ENCODE measurements at regions not wholly inside any gene's neighbourhood (a gene's known extent, or its start where the extent isn't known, plus 50 kb on each side); places are given as distances from the start of the nearest gene placed in this dataset.
"Not testable (repeated sequence)": the region's sequence is repeated elsewhere in the genome, so short reads cannot be mapped to it uniquely, and the experiment has no call there.

DNA sequence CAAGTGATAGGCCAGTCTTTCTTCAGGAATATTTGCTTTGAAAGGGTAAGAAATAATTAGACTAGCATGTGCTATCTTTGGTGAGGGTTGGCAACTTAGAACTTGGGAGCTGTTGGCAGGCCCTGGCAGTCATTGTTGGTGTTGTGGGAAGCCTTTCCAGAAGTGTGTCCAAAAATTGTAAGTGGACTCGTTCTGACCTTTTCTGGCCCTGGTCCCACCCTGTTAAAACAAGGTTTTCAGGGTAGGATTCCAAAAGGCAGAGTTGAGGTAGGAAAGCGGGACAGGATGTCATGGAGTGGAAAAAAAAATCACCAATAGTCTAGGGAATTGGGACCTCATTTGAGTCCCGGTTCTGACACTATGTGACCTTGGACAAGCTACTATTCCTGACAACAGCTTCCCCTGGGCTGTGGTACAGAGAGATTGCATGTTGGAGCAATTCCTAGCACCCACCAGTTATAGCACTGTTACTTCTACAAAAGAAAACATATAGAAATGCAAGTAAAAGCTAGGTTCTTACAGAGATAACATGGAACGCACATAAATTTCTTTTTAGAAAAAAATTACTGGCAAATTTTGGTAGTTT lies 299.3 kb upstream of the DDI1 start:
- Histone ChIP-seq H2AFZ (ENCODE audit: insufficient read depth, low read depth, low read length, poor library complexity, severe bottlenecking) (no peak overlapping the region), H3K4me2 (replicated peaks; ENCODE audit: extremely low read depth, low read length, poor library complexity, severe bottlenecking) (no peak overlapping the region), H4K20me1 (ENCODE audit: insufficient read depth, low read length) (no peaks in the 10 kb centered on the region), H3K4me1 (ENCODE audit: control insufficient read depth in 1 of 2, insufficient read depth in 2 of 2, low read length in 2 of 2) (no peaks in the 10 kb centered on the region), H3K4me3 (replicated peaks in 1 of 3; ENCODE audit: low read depth in 2 of 3, low read length in 3 of 3) (no peak overlapping the region), H3K27ac (ENCODE audit: low read depth in 1 of 2, low read length in 2 of 2) (no peak overlapping the region), H3K79me2 (ENCODE audit: insufficient read depth, low read length) (no peaks in the 10 kb centered on the region), H3K9me3 (replicated peaks in 1 of 2; ENCODE audit: control insufficient read depth in 1 of 2, insufficient read depth in 1 of 2, low read length in 2 of 2) (no peaks in the 10 kb centered on the region), H3K36me3 (replicated peaks in 1 of 2; ENCODE audit: control insufficient read depth in 1 of 2, insufficient read depth in 2 of 2, low read length in 2 of 2) (no peaks in the 10 kb centered on the region), H3K27me3 (ENCODE audit: control insufficient read depth in 2 of 2, insufficient read depth in 2 of 2, low read length in 2 of 2) (no peaks in the 10 kb centered on the region), H3K9ac (ENCODE audit: insufficient read depth, low read length, poor library complexity, severe bottlenecking) (no peak overlapping the region)
- peaks cover 0 to 2% (median 2%) of the 10 kb centered on the region in 3 donors for H3K27me3 Mint-ChIP-seq (ENCODE audit: low read depth in 3 of 3)
- no peak for DNase-seq
- no peaks in the 10 kb centered on the region for H3K36me3 Mint-ChIP-seq
- no peak overlapping the region for H3K4me3 Mint-ChIP-seq
- peaks cover 8% of the 10 kb centered on the region for H3K4me1 Mint-ChIP-seq
- H3K27ac Mint-ChIP-seq = no peak overlapping the region
- WGBS (ENCODE audit: insufficient coverage) = 100% methylated on average over 1 of the region's 4 CpGs
- TF ChIP-seq, protein P1, sequence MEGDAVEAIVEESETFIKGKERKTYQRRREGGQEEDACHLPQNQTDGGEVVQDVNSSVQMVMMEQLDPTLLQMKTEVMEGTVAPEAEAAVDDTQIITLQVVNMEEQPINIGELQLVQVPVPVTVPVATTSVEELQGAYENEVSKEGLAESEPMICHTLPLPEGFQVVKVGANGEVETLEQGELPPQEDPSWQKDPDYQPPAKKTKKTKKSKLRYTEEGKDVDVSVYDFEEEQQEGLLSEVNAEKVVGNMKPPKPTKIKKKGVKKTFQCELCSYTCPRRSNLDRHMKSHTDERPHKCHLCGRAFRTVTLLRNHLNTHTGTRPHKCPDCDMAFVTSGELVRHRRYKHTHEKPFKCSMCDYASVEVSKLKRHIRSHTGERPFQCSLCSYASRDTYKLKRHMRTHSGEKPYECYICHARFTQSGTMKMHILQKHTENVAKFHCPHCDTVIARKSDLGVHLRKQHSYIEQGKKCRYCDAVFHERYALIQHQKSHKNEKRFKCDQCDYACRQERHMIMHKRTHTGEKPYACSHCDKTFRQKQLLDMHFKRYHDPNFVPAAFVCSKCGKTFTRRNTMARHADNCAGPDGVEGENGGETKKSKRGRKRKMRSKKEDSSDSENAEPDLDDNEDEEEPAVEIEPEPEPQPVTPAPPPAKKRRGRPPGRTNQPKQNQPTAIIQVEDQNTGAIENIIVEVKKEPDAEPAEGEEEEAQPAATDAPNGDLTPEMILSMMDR (IDR thresholded peaks at IDR 0.05) = no peak
- peaks cover 0 to 6% (median 2%) of the 10 kb centered on the region in 7 donors for H3K9me3 Mint-ChIP-seq
- intact Hi-C loops (cut with micrococcal nuclease) = no loop called here

DNA sequence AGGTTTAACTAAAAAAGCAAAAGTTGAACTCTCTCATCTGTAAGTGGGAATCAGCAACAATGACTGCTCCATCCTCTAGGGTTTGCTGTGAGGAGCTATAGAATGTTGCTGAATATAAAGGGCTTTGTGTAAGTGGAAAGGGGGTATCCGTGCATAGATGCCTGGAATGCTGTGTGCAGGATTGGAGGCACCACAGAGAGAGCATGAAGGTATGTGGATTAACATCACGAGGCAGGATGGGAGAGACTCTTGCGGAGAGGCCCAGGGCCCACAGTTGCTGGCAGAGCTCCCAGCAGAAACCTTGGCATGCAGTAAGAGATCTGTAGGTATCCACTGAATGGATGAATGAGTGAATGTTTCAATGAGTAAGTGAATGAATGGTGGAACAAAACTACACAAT lies 298.7 kb upstream of the DDI1 start:
- Mint-ChIP-seq H3K4me3 (no peak overlapping the region), H3K27me3 (ENCODE audit: low read depth in 3 of 3) (peaks cover 0 to 2% (median 2%) of the 10 kb centered on the region in 3 donors), H3K36me3 (no peaks in the 10 kb centered on the region), H3K27ac (no peak overlapping the region), H3K9me3 (peaks cover 0 to 6% (median 2%) of the 10 kb centered on the region in 7 donors), H3K4me1 (peaks cover 8% of the 10 kb centered on the region)
- Histone ChIP-seq H2AFZ (ENCODE audit: insufficient read depth, low read depth, low read length, poor library complexity, severe bottlenecking) (no peak overlapping the region), H3K4me1 (ENCODE audit: control insufficient read depth in 1 of 2, insufficient read depth in 2 of 2, low read length in 2 of 2) (no peaks in the 10 kb centered on the region), H3K79me2 (ENCODE audit: insufficient read depth, low read length) (no peaks in the 10 kb centered on the region), H4K20me1 (ENCODE audit: insufficient read depth, low read length) (no peaks in the 10 kb centered on the region), H3K27ac (ENCODE audit: low read depth in 1 of 2, low read length in 2 of 2) (no peak overlapping the region), H3K4me3 (replicated peaks in 1 of 3; ENCODE audit: low read depth in 2 of 3, low read length in 3 of 3) (no peak overlapping the region), H3K9ac (ENCODE audit: insufficient read depth, low read length, poor library complexity, severe bottlenecking) (no peak overlapping the region), H3K36me3 (replicated peaks in 1 of 2; ENCODE audit: control insufficient read depth in 1 of 2, insufficient read depth in 2 of 2, low read length in 2 of 2) (no peaks in the 10 kb centered on the region), H3K9me3 (replicated peaks in 1 of 2; ENCODE audit: control insufficient read depth in 1 of 2, insufficient read depth in 1 of 2, low read length in 2 of 2) (no peaks in the 10 kb centered on the region), H3K27me3 (ENCODE audit: control insufficient read depth in 2 of 2, insufficient read depth in 2 of 2, low read length in 2 of 2) (no peaks in the 10 kb centered on the region), H3K4me2 (replicated peaks; ENCODE audit: extremely low read depth, low read length, poor library complexity, severe bottlenecking) (no peak overlapping the region)
- intact Hi-C loops (cut with micrococcal nuclease) = no loop called here
- TF ChIP-seq, protein P1 (IDR thresholded peaks at IDR 0.05) = no peak
- DNase-seq = no peak
- 57% methylated on average over 3 of the region's 3 CpGs for WGBS (ENCODE audit: insufficient coverage)

DNA sequence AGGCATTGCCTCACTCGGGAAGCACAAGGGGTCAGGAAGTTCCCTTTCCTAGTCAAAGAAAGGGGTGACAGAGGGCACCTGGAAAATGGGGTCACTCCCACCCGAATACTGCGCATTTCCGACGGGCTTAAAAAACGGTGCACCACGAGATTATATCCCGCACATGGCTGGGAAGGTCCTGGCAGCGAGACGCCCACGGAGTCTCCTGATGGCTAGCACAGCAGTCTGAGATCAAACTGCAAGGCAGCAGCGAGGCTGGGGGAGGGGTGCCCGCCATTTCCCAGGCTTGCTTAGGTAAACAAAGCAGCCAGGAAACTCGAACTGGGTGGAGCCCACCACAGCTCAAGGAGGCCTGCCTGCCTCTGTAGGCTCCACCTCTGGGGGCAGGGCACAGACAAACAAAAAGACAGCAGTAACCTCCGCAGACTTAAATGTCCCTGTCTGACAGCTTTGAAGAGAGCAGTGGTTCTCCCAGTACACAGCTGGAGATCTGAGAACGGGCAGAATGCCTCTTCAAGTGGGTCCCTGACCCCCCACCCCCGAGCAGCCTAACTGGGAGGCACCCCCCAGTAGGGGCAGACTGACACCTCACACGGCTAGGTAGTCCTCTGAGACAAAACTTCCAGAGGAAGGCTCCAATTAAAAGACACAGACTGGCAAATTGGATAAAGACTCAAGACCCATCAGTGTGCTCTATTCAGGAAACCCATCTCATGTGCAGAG lies 297.2 kb upstream of the DDI1 start:
- H3K9me3 ChIP-seq (replicated peaks in 1 of 2; ENCODE audit: control insufficient read depth in 1 of 2, insufficient read depth in 1 of 2, low read length in 2 of 2); H3K27ac Mint-ChIP-seq; H3K79me2 ChIP-seq (ENCODE audit: insufficient read depth, low read length); DNase-seq; H3K4me1 Mint-ChIP-seq; H3K27ac ChIP-seq (ENCODE audit: low read depth in 1 of 2, low read length in 2 of 2); H3K27me3 ChIP-seq (ENCODE audit: control insufficient read depth in 2 of 2, insufficient read depth in 2 of 2, low read length in 2 of 2); H3K36me3 ChIP-seq (replicated peaks in 1 of 2; ENCODE audit: control insufficient read depth in 1 of 2, insufficient read depth in 2 of 2, low read length in 2 of 2); H4K20me1 ChIP-seq (ENCODE audit: insufficient read depth, low read length); H3K4me3 ChIP-seq (replicated peaks in 1 of 3; ENCODE audit: low read depth in 2 of 3, low read length in 3 of 3); H3K4me2 ChIP-seq (replicated peaks; ENCODE audit: extremely low read depth, low read length, poor library complexity, severe bottlenecking); intact Hi-C loops (cut with micrococcal nuclease); H3K4me1 ChIP-seq (ENCODE audit: control insufficient read depth in 1 of 2, insufficient read depth in 2 of 2, low read length in 2 of 2); H3K9ac ChIP-seq (ENCODE audit: insufficient read depth, low read length, poor library complexity, severe bottlenecking); H2AFZ ChIP-seq (ENCODE audit: insufficient read depth, low read depth, low read length, poor library complexity, severe bottlenecking); H3K27me3 Mint-ChIP-seq (ENCODE audit: low read depth in 3 of 3); H3K36me3 Mint-ChIP-seq; H3K9me3 Mint-ChIP-seq: not testable (repeated sequence)
- 37% methylated on average over 14 of the region's 18 CpGs for WGBS (ENCODE audit: insufficient coverage)
- peak overlapping the region; percentile 21 to 70 for H3K4me3 Mint-ChIP-seq
